ENCODE measurements at regions not wholly inside any gene's neighbourhood (a gene's known extent, or its start where the extent isn't known, plus 50 kb on each side); places are given as distances from the start of the nearest gene placed in this dataset.

DNA sequence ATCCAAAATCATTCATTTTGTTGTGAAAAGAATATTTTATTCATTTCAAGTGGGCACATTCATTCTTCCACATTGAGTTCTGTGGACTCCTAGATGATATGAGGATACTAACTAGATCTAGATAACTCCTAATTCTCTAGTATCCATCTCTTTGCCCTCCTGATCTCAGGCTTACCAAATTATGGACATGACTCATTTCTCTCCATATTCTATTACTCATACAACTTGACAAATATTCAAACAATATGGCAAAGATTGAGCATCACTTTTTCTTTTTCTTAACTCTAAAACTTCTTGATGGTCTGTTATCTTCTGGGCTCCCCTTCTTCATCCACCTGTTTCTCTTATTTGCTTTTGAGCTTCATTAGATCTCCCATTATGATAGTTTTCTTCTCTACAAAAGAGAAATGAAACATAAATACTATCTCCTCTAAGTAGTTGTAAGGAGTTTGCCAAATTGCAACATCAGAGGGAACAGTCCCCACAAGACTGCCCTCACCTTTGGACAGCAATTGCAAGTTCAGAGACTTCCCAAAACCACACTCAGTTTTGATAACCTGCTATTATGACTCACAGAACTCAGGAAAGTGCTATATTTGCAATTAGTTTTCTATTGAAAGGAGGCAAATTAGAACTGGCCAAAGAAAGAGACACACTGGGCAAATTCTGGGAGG, 422.9 kb downstream of the SPRY1 start:
- no peak for DNase-seq

DNA sequence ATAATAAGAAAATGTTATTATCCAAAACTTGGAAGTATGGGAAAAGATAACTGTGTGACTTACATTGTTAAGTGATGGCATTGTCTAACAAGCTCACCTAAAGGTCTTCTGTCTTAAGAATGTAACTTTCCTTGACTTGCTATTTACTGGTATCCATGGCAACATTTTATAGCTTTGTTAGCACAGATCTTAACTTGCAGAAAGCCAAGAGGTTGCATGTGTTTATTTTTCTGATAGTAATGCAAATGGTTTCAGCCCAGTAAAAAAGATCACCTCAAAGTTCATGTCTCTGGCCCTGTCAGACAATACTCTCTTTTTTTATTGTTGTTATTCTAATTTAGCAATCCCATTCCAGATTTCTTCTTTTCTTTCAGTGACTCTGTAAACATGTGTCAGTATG, 425.3 kb downstream of the SPRY1 start:
- no peak for DNase-seq

DNA sequence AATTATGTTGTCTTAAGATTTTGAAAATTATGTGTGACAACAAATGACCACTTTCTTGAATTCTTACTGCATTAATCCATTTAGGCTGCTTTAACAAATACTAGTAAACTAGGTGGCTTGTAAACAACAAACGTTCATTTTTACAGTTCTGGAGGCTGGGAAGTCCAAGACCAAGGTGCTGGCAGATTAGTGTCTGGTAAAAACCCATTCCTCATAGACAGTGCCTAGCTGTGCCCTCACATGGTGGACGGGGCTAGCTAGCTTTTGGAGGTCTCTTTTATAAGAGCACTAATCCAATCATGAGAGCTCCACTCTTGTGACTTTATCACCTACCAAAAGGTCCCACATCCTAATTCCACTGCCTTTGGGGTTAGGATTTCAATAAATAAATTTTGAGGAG, 425.8 kb downstream of the SPRY1 start:
- DNase-seq: no peak

DNA sequence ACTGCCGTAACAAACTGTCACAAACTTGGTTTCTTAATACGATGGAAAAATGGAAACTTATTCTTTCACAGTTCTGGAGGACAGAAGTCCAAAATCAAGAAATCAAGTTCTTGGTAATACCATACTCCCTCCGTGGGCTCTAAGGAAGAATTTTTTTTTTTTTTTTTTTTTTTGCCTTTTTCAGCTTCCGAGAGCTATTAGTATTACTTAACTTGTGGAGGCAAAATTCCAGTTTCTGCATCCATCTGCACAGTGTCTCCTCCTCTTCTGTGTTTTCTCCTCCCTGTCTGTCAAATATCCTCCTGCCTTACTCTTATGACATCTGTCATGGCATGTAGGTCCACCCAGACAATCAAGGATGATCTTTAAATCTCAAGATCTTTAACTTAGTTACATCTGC, 426.6 kb downstream of the SPRY1 start:
- DNase-seq: no peak

DNA sequence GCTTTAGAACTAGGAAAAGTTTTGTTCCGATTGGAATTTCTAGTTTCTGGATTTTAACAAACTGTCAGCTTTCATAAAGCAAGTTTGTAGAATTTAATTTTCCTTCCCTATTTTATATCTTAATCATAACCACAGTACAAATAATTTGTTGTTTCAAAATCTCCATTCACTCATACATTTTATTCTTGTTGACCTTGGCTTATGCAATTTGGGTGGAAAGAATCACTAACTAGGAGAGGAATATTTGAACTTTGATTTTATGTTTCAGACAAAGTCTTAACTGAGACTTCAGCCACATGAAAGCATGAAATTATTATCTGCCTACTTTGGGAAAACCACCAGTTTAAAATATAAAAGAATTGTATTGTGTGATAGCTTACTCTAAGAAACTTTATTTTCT, 427.9 kb downstream of the SPRY1 start:
- no peak for DNase-seq

DNA sequence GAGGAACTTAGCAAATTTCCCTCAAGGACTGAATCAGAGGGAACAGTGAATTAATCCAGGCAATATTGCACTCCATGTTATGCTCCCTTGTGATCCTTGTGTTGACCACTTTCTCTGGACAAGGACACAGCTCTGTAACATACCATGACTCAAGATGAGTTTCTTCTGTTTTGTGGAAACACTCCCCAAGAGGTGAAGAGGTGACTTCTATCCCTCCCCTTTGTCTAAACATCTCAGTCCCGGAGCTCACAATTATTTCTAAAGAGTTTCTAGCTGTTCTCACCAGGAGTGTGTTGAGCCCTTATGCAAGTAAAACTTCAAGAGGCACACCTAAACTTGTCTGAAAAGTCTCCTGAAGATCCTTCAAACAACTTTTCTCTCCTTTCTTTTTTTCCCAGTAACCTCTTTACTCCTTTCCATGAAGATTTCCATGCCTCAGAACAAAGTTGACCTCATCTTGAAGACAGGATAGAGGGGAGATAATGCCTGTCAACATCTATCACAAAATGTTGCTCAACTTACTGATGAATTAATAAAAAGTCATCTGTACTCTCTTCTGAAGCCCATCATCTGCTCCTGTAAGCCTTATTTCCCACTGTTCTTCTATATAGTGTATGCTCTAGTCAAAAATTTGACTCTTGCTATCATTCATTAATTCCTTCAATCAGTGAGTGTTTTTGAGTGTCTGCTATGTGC, 429.1 kb downstream of the SPRY1 start:
- no peak for DNase-seq

DNA sequence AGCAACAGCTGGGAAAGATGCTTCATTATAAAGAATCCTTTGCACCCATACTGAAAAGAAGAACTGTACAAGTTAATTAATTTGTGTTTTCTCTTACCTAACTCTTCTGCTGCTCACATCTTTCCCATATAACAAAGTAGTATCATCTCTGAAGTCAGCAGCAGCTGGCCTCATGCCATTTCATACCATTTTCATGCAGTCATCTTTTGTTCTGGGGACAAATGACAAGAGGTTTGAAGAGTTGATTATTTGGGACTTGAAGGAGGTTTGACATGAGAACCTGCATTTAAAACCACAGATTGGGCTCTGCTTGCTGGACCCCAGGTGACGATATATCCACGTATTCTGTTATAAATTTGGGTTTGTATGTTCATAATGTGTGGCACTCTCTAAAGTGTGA, 430.3 kb downstream of the SPRY1 start:
- DNase-seq: peak; percentile 63

DNA sequence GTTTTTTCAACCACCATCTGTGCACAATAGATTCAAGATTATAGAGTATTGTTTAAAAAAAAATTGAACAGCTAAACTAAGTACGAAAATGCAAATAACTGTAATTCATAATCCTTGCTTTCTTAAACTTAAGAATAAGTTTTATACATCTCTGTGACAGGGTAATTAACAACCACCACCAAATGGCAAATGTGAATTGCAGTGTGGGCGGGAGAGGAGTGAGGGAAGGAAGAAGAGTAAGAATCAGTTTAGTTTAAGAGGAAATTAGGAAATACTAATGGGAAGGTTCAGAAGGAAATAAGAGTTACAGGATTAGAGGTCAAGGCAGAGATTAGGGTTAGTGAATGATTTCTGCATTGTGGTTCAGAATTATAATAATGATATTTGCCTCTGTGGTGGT, 430.9 kb downstream of the SPRY1 start:
- no peak for DNase-seq

DNA sequence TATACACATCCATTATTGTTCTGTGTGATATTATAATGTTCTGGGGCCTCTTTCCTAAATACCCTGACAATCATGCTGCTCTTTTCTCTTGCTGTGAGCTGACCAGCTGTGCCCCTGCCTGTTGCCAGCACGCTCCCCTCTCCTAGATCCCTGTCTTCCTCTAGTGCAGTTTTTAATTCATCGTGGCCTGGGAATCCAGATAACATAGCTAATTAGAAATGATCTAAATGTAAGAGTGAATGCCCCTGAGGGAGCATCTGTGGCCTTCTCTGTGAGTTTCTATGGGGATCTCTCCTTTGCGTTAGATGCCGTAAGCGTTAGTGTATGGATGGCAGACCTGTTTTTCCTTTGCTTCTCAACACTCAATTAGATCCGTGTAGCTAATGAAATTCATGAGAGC, 434.3 kb downstream of the SPRY1 start:
- no peak for DNase-seq

DNA sequence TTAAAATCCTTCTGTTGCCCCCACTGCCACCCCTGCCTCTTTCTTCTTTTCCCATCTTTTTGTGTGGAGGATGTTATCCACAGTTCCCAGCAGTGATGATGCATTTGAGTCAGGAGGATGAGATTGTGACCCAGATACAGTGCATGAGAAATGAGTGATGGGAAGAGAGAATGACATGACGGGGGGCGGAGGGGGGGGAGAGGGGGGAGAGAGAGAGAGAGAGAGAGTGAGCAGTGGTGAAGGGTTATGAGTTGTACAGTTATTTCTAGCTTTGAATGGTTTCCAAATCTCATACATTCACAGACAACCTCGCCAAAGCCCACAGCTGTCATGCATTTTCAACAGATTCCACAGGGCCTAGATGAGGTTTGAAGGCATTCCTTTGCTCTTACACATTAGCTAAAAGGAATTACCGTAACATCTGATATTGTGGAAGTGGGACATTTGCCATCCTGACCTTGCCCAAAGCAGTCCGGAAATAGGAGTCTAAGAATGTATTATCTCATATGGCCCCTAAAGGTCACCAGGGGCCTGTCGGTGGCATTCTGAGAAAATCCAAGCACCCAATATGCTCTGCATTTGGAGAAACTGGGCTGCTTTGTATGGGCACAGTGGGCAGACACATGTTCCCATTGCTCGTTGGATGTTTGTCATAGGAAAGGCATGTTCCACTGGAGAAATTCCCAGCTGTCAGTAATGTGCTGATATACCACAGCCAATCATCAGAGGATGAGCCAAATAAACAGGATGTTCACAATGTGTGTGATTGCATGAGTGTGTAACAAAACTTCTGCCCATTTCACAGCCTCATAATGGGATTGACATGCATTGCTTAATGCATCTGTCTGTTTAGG, 435.8 kb downstream of the SPRY1 start:
- peak; percentile 100 for DNase-seq

DNA sequence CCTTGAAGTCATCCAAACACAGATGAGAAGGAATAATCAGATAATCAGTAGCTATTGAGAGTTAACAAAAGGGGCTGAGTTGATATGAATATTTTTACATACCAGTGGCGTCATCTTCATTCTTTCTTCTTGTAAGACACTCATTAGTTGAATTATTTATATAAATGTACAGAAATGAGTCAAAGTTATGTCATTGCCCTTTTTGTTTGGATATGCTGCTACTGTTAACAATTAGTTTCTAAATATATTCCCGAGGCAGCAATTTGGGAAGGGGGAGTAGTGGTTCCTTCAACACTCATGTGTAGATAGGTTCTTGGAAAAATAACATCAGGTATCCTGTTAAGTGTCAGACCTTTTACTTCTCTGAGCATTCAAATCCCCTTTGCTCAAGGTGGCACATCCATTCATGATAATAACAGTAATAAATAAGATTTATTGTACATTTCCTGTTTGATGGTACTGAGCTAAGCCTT, 436.6 kb downstream of the SPRY1 start:
- peak; percentile 79 for DNase-seq

DNA sequence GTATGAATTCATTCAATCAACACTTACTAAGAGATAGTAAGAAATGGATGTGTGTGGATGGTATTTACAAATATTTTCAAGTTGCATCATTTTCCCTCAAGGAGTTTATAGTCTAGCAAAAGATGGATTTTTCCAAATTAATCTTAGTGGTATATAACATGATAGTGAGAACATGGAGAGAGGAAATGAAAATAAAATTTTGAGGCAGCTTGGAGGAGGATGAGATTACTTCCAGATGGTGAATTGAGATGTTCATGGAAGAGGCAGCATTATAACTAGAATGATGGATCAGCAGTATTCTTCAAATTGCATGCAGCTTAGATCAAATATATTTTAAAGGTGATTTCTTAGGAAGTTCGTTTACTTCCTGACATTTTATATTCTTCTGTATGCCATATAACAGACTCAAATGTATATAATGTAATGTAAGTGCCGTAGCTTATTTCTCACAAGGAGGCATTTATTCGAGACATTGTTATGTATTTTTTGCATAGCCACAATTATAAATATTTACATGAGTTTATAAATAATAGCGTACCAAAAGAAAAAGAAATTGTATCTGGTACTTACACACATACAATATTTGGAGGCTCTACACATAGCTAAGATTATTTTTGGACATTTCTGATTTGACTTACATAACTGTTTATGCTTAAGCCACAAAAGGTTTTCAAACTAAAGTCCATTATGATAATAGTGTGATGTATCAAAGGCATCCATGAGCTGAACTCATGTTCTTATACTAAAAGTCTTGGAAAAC, 439.4 kb downstream of the SPRY1 start:
- DNase-seq: peak; percentile 41

DNA sequence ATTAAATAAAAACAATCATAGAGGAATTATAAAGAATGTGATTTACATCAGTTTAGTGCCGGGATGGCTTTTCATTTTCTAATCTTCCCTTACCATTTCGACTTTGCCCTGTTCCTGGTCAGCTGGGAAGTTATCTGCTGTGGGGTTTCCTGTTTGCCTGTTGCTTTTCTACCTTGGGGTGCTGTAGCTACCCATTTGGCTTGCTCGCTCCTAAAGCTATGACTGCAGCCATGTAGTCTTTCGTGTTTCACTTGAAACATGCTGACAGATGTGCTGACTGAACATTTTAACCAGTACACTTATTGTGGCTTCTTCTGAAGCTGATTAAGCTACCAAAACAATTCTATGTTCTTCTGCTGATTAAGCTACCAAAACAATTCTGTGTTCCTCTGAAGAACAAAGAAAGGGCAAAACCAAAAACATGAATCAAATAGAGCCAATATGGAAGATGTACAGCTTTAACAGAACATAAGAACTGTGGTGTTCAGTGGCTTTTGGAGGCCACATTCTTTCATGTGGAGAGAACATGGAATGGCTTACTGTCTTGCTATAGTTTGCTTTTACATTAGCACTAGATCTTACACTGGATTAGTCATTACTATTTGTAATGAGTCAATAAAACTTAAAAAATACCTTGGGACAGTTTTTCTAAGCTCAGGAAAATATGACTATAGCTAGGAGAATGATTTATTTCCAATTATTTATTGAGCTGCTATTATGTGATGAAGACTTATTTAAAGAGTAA, 440.4 kb downstream of the SPRY1 start:
- peak; percentile 69 for DNase-seq

DNA sequence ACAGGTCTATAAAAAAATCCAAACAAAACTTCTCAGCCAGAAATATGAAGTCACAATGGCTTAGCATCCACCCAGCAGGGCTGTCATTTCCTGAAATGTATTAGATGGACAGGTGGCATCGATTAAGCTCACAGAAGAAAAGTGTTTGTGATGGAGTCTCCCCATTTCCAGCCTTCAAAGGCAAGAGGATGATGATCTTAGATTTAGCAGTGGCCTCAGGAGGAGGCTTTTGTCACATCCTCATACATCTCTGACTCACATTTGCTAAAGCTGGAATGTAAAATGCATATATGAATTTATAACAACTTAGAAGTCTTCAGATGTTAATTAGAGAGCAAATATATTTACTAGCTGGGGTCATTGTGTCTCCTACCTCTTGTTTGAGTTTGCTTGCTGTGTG, 441.9 kb downstream of the SPRY1 start:
- DNase-seq: peak; percentile 44

DNA sequence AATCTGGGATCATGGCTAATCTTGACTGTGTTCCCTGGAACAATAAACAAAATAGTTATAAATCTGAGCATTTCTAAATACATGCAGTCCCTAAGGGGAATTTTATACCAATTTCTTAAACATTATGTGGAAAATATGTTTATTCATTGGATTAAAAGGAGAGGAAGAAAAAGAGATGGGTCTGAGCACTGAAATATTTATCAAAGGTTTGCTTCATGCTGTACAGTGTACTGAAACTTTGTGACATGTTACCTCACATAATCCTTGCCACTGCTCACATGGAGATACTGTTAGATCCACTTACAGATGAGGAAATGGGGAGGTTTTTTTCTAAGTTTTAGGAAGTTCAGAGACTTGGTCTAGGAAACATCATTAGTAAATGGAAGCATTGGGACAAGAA, 443.6 kb downstream of the SPRY1 start:
- no peak for DNase-seq

DNA sequence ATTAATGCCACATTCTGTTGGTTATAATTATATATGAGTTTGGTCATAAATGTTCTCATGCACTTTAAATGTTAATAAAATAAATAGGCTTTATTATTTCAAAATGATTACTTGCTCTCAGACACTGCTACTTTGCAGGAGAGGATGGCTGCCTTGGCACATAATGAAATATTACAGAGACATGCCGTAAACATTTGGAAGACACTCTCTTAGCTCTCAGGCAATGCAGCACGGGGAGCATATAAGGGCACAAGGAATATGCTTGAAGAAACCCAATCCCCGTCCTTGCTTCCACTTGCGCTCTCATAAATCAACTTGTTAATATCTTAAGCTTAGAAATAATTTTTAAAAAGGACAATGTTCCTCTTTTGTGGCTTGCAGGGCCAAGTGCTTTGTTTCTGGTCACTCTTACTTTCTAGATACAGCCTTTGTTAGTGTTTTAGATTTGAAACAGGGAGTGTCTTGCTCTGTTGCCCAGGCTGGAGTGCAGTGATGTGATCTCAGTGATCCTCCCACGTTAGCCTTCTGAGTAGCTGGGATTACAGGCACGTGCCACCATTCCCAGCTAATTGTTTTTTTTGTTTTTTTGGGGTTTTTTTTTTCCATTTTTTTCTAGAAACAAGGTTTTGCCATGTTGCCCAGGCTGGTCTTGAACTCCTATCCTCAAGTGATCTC, 445.0 kb downstream of the SPRY1 start:
- no peak for DNase-seq

DNA sequence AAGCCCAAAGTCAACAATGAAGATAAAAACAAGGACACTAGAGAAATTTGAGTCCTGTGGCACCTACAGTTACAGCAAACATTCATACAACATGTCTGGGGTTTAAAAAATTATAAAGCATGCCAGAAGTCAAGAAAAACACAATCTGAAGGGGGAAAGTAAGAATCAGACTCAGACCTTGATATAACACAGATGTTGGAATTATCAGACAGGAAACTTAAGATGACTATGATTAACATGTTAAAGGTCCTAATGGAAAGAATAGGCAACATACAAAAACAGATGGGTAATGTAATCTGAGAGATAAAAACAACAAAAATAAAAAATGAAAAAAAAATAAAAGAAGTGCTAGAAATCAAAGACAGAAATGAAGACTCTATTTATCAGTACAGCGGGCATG, 446.5 kb downstream of the SPRY1 start:
- DNase-seq: peak; percentile 46

DNA sequence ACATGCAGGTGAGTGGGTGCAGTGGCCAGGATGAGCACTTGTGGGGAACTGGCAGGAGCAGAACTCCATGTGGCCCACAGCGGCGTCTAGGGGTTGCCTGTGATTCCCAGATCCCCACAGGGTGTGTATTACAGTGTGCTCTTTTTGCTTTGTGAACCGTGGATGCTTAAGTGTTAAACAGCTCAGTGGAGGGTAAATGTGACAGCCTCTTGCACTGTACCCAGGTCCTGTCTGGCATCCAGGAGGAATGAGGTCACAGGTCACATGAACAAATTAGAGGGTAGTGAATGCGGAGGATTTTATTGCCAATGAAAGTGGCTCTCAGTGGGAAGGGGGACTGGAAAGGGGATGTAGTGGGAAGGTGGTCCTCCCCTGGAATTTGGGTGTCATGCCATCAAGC, 447.8 kb downstream of the SPRY1 start:
- no peak for DNase-seq

DNA sequence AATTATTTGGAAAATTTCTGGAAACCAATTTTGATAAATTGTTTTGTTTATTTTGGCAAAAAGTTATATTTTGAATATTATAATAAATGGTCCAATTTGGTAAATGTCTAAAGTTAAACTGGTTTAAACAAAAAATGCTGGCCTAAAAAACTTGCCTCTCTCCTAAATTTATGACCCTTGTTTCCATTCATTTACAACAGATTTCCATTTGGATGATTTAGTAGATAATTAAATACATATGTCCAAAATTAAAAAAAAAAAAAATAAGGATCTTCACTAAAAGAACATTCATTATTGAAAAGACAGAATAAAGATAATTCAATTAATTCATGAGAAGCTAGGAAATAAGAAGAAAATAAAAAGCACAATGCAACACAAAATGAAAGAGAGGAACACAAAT, 449.5 kb downstream of the SPRY1 start:
- DNase-seq: no peak

DNA sequence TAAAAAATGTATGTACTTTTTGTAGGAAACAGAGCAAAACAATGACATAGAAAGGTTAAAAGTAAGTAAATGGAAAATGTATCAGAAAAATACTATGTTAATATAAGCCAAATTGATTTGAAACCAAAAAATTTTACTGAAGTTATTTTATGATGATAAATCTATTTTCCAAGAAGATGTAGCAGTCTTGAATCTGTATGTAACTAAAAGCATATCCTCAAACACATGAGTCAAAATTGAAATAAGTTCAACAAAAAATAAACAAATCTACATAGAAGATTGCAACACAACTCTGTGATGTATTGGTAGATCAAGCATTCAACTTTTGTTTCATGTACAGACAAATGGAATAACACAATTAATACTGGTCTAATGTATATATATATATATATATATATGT, 450.0 kb downstream of the SPRY1 start:
- no peak for DNase-seq

DNA sequence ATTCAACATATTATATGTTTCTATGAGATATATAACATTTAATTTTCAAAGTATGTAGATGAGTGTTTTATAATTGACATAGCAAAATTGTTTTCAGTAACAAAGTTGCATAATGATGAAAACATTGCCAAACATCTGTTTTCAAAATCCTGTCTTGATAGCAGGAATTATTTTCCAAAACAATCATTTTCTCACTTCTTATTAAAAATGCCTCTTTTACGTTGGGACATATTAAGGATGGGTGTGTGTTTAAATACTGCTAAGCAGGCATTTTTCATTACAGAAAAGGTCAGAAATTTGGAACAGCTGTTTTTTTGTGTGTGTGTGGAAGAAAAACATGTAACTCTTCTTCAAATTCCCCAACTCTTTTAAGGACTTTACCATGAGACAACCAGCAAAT, 452.0 kb downstream of the SPRY1 start:
- no peak for DNase-seq

DNA sequence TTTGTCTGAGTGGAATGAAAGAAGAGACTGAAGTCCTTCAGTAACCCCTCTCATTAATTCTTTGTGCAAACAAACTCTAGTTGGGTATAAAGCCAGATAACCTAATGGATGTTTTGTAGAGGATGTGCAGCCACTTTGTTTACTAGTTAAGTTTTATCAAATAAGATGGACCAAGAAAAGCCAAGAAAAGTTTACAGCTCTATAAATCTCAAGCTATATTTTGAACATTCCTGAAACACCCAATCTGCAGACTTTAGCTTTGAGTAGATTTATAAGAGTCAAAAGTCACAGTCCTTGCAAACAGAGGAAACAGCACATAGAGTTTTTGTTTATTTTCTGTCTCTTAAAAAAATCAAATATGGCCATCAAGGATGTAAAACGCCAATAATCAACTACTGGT, 452.9 kb downstream of the SPRY1 start:
- DNase-seq: no peak

Measured in fibroblast of upper back skin (primary cell).